HepG2 (cell line): ENCODE measurements at regions not wholly inside any gene's neighbourhood (a gene's known extent, or its start where the extent isn't known, plus 50 kb on each side); places are given as distances from the start of the nearest gene placed in this dataset.

Source experiments
- ATAC-seq: fragments of 200-7000 bp; cut with Tn5 transposase; 3 replicates; pipeline ENCODE4 v1.9.1; 2020; ENCODE audit warnings: mild to moderate bottlenecking, moderate library complexity
- BruUV-seq: library from RNA; stranded (reverse); fragments of 400-500 nt; replicated peaks from 2 replicates; lab custom pipeline; 2021; lab: Mats Ljungman, UMichigan
- CTCF ChIA-PET: fragments of 300-600 bp; formaldehyde crosslinking; extraction: SDS; loops from one replicate; lab custom pipeline; 2021; ENCODE audit warnings: low total read pairs, inconsistent platforms, low intra/inter-chr PET ratio; lab: Yijun Ruan, JAX
- POLR2A ChIA-PET: fragments of 350-600 bp; sonication (Branson Sonifier 250); formaldehyde crosslinking; loops from one replicate; lab custom pipeline; 2020; ENCODE audit warnings: antibody characterized with exemption, inconsistent platforms; lab: Yijun Ruan, JAX
- DNase-seq: peaks from one replicate; pipeline ENCODE4 v3.0.0-alpha.2; 2015; ENCODE audit warnings: low spot score
- FAIRE-seq: peaks from 3 replicates; lab custom pipeline; 2011; peaks lifted over from hg19 to GRCh38; lab: Jason Lieb, UNC
- H2AFZ ChIP-seq: one replicate; pipeline ENCODE4 v1.6.1; 2011; ENCODE audit warnings: low read length, inconsistent platforms
- H3K27ac ChIP-seq: fragments of 300-600 bp; 3 replicates; pipeline ENCODE4 v1.8.0; 2011; ENCODE audit warnings: mixed run types, mild to moderate bottlenecking, mixed read lengths, low read length, inconsistent platforms; ENCODE audit not compliant: insufficient read depth; ENCODE audit errors: extremely low read length
- H3K27me3 ChIP-seq, 2 experiments: fragments of 200-600 bp in 1 of 2; 2 replicates in 1 of 2; 3 replicates in 1 of 2; pipeline versions ENCODE4 v1.6.0 to v1.8.0; 2011; ENCODE audit warnings: low read length in 2 of 2, mild to moderate bottlenecking in 2 of 2, moderate library complexity in 2 of 2, inconsistent platforms in 1 of 2; ENCODE audit not compliant: insufficient read depth in 2 of 2, control insufficient read depth in 1 of 2
- H3K36me3 ChIP-seq, 2 experiments: fragments of 200-600 bp in 1 of 2; replicated peaks in 1 of 2; 2 replicates in 1 of 2; 3 replicates in 1 of 2; pipeline versions ENCODE4 v1.5.1 to v1.8.0; 2011; ENCODE audit warnings: low read length in 2 of 2, inconsistent platforms in 1 of 2; ENCODE audit not compliant: insufficient read depth in 2 of 2, control insufficient read depth in 1 of 2
- H3K4me1 ChIP-seq: 2 replicates; pipeline ENCODE4 v1.5.1; 2012; ENCODE audit warnings: low read length, inconsistent platforms; ENCODE audit not compliant: insufficient read depth
- H3K4me2 ChIP-seq: 2 replicates; pipeline ENCODE4 v1.6.0; 2011; ENCODE audit warnings: low read depth, low read length, inconsistent platforms
- H3K4me3 ChIP-seq, 3 experiments: fragments of 200-600 bp in 1 of 3; sonication (generic), shearing (Covaris generic) in 1 of 3; replicated peaks in 1 of 3; 2 replicates each; pipeline ENCODE4 v1.5.1; 2011 to 2016; ENCODE audit warnings: low read length in 3 of 3, inconsistent platforms in 2 of 3, low read depth in 2 of 3, mild to moderate bottlenecking in 2 of 3, control low read depth in 1 of 3, mixed read lengths in 1 of 3; ENCODE audit not compliant: insufficient read depth in 1 of 3
- H3K79me2 ChIP-seq: one replicate; pipeline ENCODE4 v1.6.1; 2011; ENCODE audit warnings: low read length, inconsistent platforms; ENCODE audit not compliant: insufficient read depth
- H3K9ac ChIP-seq: 2 replicates; pipeline ENCODE4 v1.6.0; 2011; ENCODE audit warnings: mild to moderate bottlenecking, low read depth, low read length, inconsistent platforms; ENCODE audit not compliant: insufficient read depth
- H3K9me3 ChIP-seq: 2 replicates; pipeline ENCODE4 v1.5.1; 2012; ENCODE audit warnings: mild to moderate bottlenecking, low read length
- H4K20me1 ChIP-seq: 2 replicates; pipeline ENCODE4 v1.6.0; 2011; ENCODE audit warnings: inconsistent platforms, mild to moderate bottlenecking, low read length, moderate library complexity; ENCODE audit not compliant: insufficient read depth
- CTCF ChIP-seq: sonication (generic); formaldehyde crosslinking; IDR thresholded peaks from 2 replicates; pipeline ENCODE4 v1.5.0; 2020; ENCODE audit warnings: mild to moderate bottlenecking, missing genetic modification reagents, moderate library complexity
- DDIT3 ChIP-seq: sonication (generic); formaldehyde crosslinking; IDR thresholded peaks from 2 replicates; pipeline ENCODE4 v1.4.0; 2020; ENCODE audit warnings: mild to moderate bottlenecking, missing genetic modification reagents
- EHMT2 ChIP-seq: fragments of 200-600 bp; sonication (generic); IDR thresholded peaks from 2 replicates; pipeline ENCODE4 v1.7.0; 2017; ENCODE audit warnings: antibody characterized with exemption, low read depth, low read length, borderline replicate concordance
- FOXK2 ChIP-seq: fragments of 450-650 bp; IDR thresholded peaks from 2 replicates; pipeline ENCODE4 v1.6.1; 2016
- HHEX ChIP-seq: IDR thresholded peaks from 2 replicates; pipeline ENCODE4 v1.6.1; 2016; ENCODE audit warnings: control low read depth
- HNF1B ChIP-seq: sonication (generic); formaldehyde crosslinking; IDR thresholded peaks from 2 replicates; pipeline ENCODE4 v1.5.1; 2020; ENCODE audit warnings: mild to moderate bottlenecking, moderate library complexity, missing genetic modification reagents
- MAF1 ChIP-seq: sonication (generic); formaldehyde crosslinking; IDR thresholded peaks from 2 replicates; pipeline ENCODE4 v1.5.0; 2020; ENCODE audit warnings: missing genetic modification reagents, borderline replicate concordance
- MEF2D ChIP-seq: sonication (generic); formaldehyde crosslinking; IDR thresholded peaks from 2 replicates; pipeline ENCODE4 v1.5.1; 2020; ENCODE audit warnings: mild to moderate bottlenecking, missing genetic modification reagents
- MLLT10 ChIP-seq: sonication (generic); formaldehyde crosslinking; IDR thresholded peaks from 2 replicates; pipeline ENCODE4 v1.4.0; 2020; ENCODE audit warnings: missing genetic modification reagents
- SAP130 ChIP-seq: IDR thresholded peaks from 2 replicates; pipeline ENCODE4 v1.6.1; 2016; ENCODE audit warnings: low read depth
- THAP11 ChIP-seq: IDR thresholded peaks from 2 replicates; pipeline ENCODE4 v1.6.1; 2016; ENCODE audit warnings: missing biosample characterization, missing genetic modification reagents
- U2AF1 ChIP-seq: fragments of 200-400 bp; formaldehyde crosslinking; optimal IDR thresholded peaks from 2 replicates; pipeline ENCODE3; 2017; ENCODE audit warnings: mild to moderate bottlenecking, low read depth, low read length
- ZFP41 ChIP-seq: sonication (generic); formaldehyde crosslinking; IDR thresholded peaks from 2 replicates; pipeline ENCODE4 v1.4.0; 2020; ENCODE audit warnings: mild to moderate bottlenecking, missing genetic modification reagents, borderline replicate concordance
- ZHX1 ChIP-seq: sonication (generic); formaldehyde crosslinking; IDR thresholded peaks from 2 replicates; pipeline ENCODE4 v1.8.1; 2022; ENCODE audit warnings: low read depth, mild to moderate bottlenecking, missing genetic modification reagents
- ZNF138 ChIP-seq: sonication (generic); formaldehyde crosslinking; IDR thresholded peaks from 2 replicates; pipeline ENCODE4 v1.5.0; 2020; ENCODE audit warnings: mild to moderate bottlenecking, low read depth, missing genetic modification reagents
- ZNF143 ChIP-seq: sonication (generic); formaldehyde crosslinking; IDR thresholded peaks from 2 replicates; pipeline ENCODE4 v1.4.0; 2020; ENCODE audit warnings: missing genetic modification reagents
- ZNF414 ChIP-seq: sonication (generic); formaldehyde crosslinking; IDR thresholded peaks from 2 replicates; pipeline ENCODE4 v1.5.0; 2020; ENCODE audit warnings: missing genetic modification reagents
- ZNF607 ChIP-seq: sonication (generic); formaldehyde crosslinking; IDR thresholded peaks from 2 replicates; pipeline ENCODE4 v1.5.1; 2020; ENCODE audit warnings: missing genetic modification reagents, mild to moderate bottlenecking, borderline replicate concordance
- ZNF616 ChIP-seq: sonication (generic); formaldehyde crosslinking; IDR thresholded peaks from 2 replicates; pipeline ENCODE4 v1.5.0; 2020; ENCODE audit warnings: low read depth, mild to moderate bottlenecking, missing genetic modification reagents
- WGBS: methylation state at CpG from one replicate; pipeline ENCODE4 v1.1.6; 2017; ENCODE audit warnings: low lambda C conversion rate; 5-methylcytosine and 5-hydroxymethylcytosine counted together
- in situ Hi-C: cut with HindIII; loops from 2 replicates; pipeline ENCODE4 v1.10.0; 2017; ENCODE audit warnings: low pct_unique_long_range_greater_than_20kb; ENCODE audit not compliant: extremely low pct_ligation_motif_present
- intact Hi-C: fragments of 100-400 bp; cut with micrococcal nuclease; formaldehyde crosslinking; loops from one replicate; pipeline ENCODE4 v1.10.0; 2022; ENCODE audit not compliant: unreplicated experiment

- Histone ChIP-seq H3K27me3 (no peaks in the 10 kb centered on the region), H4K20me1 (no peaks in the 10 kb centered on the region), H3K4me3 (no peak overlapping the region), H3K4me1 (no peaks in the 10 kb centered on the region), H3K9me3 (peaks cover 9% of the 10 kb centered on the region), H3K4me2 (no peak overlapping the region), H3K79me2 (no peaks in the 10 kb centered on the region), H3K27ac (no peak overlapping the region), H2AFZ (no peak overlapping the region), H3K36me3 (no peaks in the 10 kb centered on the region), H3K9ac (no peak overlapping the region)
- POLR2A ChIA-PET: no interaction called here
- in situ Hi-C loops: no loop called here
- ATAC-seq (no peak), FAIRE-seq (no peak), DNase-seq (no peak)
- no TSS peak for BruUV-seq
- intact Hi-C loops: no loop called here
- CTCF ChIA-PET: no interaction called here
- TF ChIP-seq ZNF143 (CRISPR knock-in tag): no peak
- no peak for TF ChIP-seq MAF1 (CRISPR knock-in tag)
- TF ChIP-seq ZFP41: no peak
- no peak for TF ChIP-seq DDIT3 (CRISPR knock-in tag)
- TF ChIP-seq MEF2D (CRISPR knock-in tag): no peak
- TF ChIP-seq ZNF414 (CRISPR knock-in tag): no peak
- no peak for TF ChIP-seq SAP130 (CRISPR knock-in tag)
- TF ChIP-seq FOXK2: no peak
- TF ChIP-seq HNF1B (CRISPR knock-in tag): no peak
- TF ChIP-seq THAP11: no peak
- no peak for TF ChIP-seq ZHX1 (CRISPR knock-in tag)
- TF ChIP-seq CTCF (CRISPR knock-in tag): no peak
- no peak for TF ChIP-seq U2AF1
- no peak for TF ChIP-seq HHEX
- TF ChIP-seq MLLT10 (CRISPR knock-in tag): no peak
- no peak for TF ChIP-seq ZNF607 (CRISPR knock-in tag)
- TF ChIP-seq EHMT2: no peak
- TF ChIP-seq ZNF138: no peak
- TF ChIP-seq ZNF616 (CRISPR knock-in tag): no peak
- TF ChIP-seq, all 625 proteins: peak for 0
- 6% methylated on average over 3 of the region's 3 CpGs for WGBS
Measured at GRCh38 chr13:90246687-90247345, 1100.7 kb upstream of the MIR17HG start.
